ENCODE measurements at regions not wholly inside any gene's neighbourhood (a gene's known extent, or its start where the extent isn't known, plus 50 kb on each side); places are given as distances from the start of the nearest gene placed in this dataset.

GRCh38 chr6:4405621-4406212 lies 270.3 kb upstream of the ECI2 start:
- no peak overlapping the region for H3K9ac ChIP-seq (ENCODE audit: low read length)
- H3K4me3 ChIP-seq (ENCODE audit: low read length): no peak overlapping the region
- H3K27me3 ChIP-seq (ENCODE audit: low read length): no peaks in the 10 kb centered on the region
- H3K27ac ChIP-seq (ENCODE audit: low read length): no peak overlapping the region
- DNase-seq (no peak), ATAC-seq (no peak)
- BruUV-seq (replicated peaks): no TSS peak
- no peak for TF ChIP-seq EZH2phosphoT487 (IDR thresholded peaks at IDR 0.05; ENCODE audit: borderline replicate concordance, low read length)
- TF ChIP-seq CTCF (conservative IDR thresholded peaks at IDR 0.05; ENCODE audit: low read depth, low read length): no peak
- TF ChIP-seq EZH2 (IDR thresholded peaks at IDR 0.05; ENCODE audit: low read length, unreplicated experiment): no peak
- no peak overlapping the region for H2AFZ ChIP-seq (ENCODE audit: low read length)
- H4K20me1 ChIP-seq (ENCODE audit: low read length): no peaks in the 10 kb centered on the region
- POLR2A ChIA-PET (ENCODE audit: unreplicated experiment): no interaction called here
- no peaks in the 10 kb centered on the region for H3K79me2 ChIP-seq (ENCODE audit: low read length)
- H3K9me3 ChIP-seq (ENCODE audit: low read length): no peaks in the 10 kb centered on the region
- CTCF ChIA-PET: no interaction called here
- intact Hi-C loops (cut with micrococcal nuclease): no loop called here
- H3F3A ChIP-seq (ENCODE audit: low read length, unreplicated experiment): peaks cover 3% of the 10 kb centered on the region
- H3K4me1 ChIP-seq (ENCODE audit: insufficient read depth, low read length): peaks cover 24% of the 10 kb centered on the region
- H3K36me3 ChIP-seq (ENCODE audit: low read depth, low read length): no peaks in the 10 kb centered on the region
- no peaks in the 10 kb centered on the region for H3K9me2 ChIP-seq (replicated peaks; ENCODE audit: low read length)
- H3K4me2 ChIP-seq (ENCODE audit: low read length): no peak overlapping the region

- no peaks in the 10 kb centered on the region for H4K20me1 ChIP-seq (ENCODE audit: low read length)
- POLR2A ChIA-PET (ENCODE audit: unreplicated experiment): no interaction called here
- no peak overlapping the region for H2AFZ ChIP-seq (ENCODE audit: low read length)
- peaks cover 26% of the 10 kb centered on the region for H3K4me1 ChIP-seq (ENCODE audit: insufficient read depth, low read length)
- H3K4me3 ChIP-seq (ENCODE audit: low read length): no peak overlapping the region
- intact Hi-C loops (cut with micrococcal nuclease): no loop called here
- no peak overlapping the region for H3K4me2 ChIP-seq (ENCODE audit: low read length)
- no peak for TF ChIP-seq CTCF (conservative IDR thresholded peaks at IDR 0.05; ENCODE audit: low read depth, low read length)
- TF ChIP-seq EZH2phosphoT487 (IDR thresholded peaks at IDR 0.05; ENCODE audit: borderline replicate concordance, low read length): no peak
- TF ChIP-seq EZH2 (IDR thresholded peaks at IDR 0.05; ENCODE audit: low read length, unreplicated experiment): no peak
- no TSS peak for BruUV-seq (replicated peaks)
- ATAC-seq (no peak), DNase-seq (no peak)
- H3K27ac ChIP-seq (ENCODE audit: low read length): no peak overlapping the region
- H3K79me2 ChIP-seq (ENCODE audit: low read length): no peaks in the 10 kb centered on the region
- peaks cover 3% of the 10 kb centered on the region for H3F3A ChIP-seq (ENCODE audit: low read length, unreplicated experiment)
- no peaks in the 10 kb centered on the region for H3K9me3 ChIP-seq (ENCODE audit: low read length)
- H3K9me2 ChIP-seq (replicated peaks; ENCODE audit: low read length): no peaks in the 10 kb centered on the region
- H3K9ac ChIP-seq (ENCODE audit: low read length): no peak overlapping the region
- H3K27me3 ChIP-seq (ENCODE audit: low read length): no peaks in the 10 kb centered on the region
- CTCF ChIA-PET: no interaction called here
- no peaks in the 10 kb centered on the region for H3K36me3 ChIP-seq (ENCODE audit: low read depth, low read length)
Measured at GRCh38 chr6:4404415-4404814, 269.0 kb upstream of the ECI2 start.

GRCh38 chr6:4403828-4404227 lies 268.5 kb upstream of the ECI2 start:
- Histone ChIP-seq H3K4me3 (ENCODE audit: low read length) (no peak overlapping the region), H3F3A (ENCODE audit: low read length, unreplicated experiment) (peaks cover 3% of the 10 kb centered on the region), H3K36me3 (ENCODE audit: low read depth, low read length) (no peaks in the 10 kb centered on the region), H2AFZ (ENCODE audit: low read length) (no peak overlapping the region), H3K79me2 (ENCODE audit: low read length) (no peaks in the 10 kb centered on the region), H3K9me3 (ENCODE audit: low read length) (no peaks in the 10 kb centered on the region), H3K4me2 (ENCODE audit: low read length) (no peak overlapping the region), H3K9me2 (replicated peaks; ENCODE audit: low read length) (no peaks in the 10 kb centered on the region), H3K4me1 (ENCODE audit: insufficient read depth, low read length) (peaks cover 26% of the 10 kb centered on the region), H4K20me1 (ENCODE audit: low read length) (no peaks in the 10 kb centered on the region), H3K9ac (ENCODE audit: low read length) (no peak overlapping the region), H3K27ac (ENCODE audit: low read length) (no peak overlapping the region), H3K27me3 (ENCODE audit: low read length) (no peaks in the 10 kb centered on the region)
- DNase-seq: no peak
- BruUV-seq (replicated peaks): no TSS peak
- intact Hi-C loops (cut with micrococcal nuclease): no loop called here
- ChIA-PET POLR2A (ENCODE audit: unreplicated experiment) (no interaction called here), CTCF (no interaction called here)
- no peak for ATAC-seq
- no peak for TF ChIP-seq EZH2 (IDR thresholded peaks at IDR 0.05; ENCODE audit: low read length, unreplicated experiment)
- TF ChIP-seq CTCF (conservative IDR thresholded peaks at IDR 0.05; ENCODE audit: low read depth, low read length): no peak
- TF ChIP-seq EZH2phosphoT487 (IDR thresholded peaks at IDR 0.05; ENCODE audit: borderline replicate concordance, low read length): no peak
